HuH-7.5 (cell line): ENCODE measurements at regions not wholly inside any gene's neighbourhood (a gene's known extent, or its start where the extent isn't known, plus 50 kb on each side); places are given as distances from the start of the nearest gene placed in this dataset.

Experiments
- DNase-seq: peaks from one replicate; pipeline ENCODE4 v3.0.0; 2011; ENCODE audit warnings: low spot score

DNA sequence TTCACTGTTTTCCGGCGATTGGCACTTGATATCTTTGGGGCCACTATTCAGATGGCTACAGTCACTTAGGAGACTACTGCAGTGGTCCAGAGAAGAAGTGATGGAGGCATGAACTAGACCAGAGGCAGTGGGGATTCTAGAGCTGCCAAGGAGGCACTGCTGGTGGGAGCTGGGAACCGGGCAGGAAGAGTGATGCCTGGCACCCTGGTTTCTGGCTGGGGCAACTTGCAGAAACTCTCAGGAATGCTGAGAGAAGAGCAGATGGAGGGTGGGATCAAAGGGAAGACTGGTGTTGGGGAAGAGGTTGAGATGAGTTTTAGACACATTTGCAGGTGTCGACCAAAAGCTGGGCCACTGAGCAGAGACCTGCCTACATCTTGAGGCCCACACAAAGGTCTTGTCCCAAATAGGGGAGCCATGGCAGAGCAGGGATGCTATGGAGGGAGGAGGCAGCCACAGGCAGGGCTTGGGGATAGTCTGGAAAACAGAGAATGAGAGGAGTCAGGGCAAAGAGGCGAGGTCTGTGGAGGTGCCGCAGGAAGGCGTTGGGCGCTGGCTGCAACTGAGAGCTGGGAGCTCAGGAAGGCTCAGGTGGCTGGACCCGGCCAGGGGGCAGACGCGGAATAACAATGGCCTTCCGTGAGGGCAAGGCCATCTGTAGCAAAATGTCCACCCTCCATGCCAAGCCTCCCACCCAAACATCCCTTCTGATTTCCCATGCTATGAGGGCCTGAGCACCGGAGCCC is 118.9 kb downstream of the TOMM20 start:
- DNase-seq, result no peak

DNA sequence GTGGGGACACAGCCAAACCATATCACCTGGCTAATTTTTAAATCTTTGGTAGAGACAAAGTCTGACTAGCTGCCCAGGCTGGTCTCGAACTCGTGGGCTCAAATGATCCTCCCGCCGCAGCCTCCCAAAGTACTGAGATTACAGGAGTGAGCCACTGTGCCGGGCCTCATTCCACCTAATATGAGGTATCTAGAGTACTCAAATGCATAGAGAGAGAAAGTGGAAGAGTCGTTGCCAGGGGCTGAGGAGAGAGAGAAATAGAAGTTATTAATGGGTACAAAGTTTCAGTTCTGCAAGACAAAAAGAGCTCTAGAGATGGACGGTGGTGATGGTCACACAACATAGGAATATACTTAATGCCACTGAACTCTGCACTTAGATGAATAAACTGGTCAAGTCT is 119.6 kb downstream of the TOMM20 start:
- DNase-seq, result no peak

DNA sequence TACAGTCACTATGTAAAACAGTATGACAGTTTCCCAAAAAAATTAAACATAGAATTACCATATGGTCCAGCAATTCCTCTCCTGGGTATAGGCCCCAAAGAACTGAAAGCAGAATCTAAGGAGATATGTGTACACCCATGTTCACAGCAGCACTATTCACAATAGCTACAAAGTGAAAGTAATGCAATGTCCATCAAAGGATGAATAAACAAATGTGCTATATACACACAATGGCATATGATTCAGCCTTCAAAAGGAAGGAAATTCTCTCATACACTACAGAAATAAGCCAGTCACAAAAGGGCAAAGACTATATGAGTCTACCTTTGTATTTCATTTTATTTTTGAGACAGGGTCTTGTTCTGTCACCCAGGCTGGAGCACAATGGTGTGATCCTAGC is 120.4 kb downstream of the TOMM20 start:
- DNase-seq, result no peak

DNA sequence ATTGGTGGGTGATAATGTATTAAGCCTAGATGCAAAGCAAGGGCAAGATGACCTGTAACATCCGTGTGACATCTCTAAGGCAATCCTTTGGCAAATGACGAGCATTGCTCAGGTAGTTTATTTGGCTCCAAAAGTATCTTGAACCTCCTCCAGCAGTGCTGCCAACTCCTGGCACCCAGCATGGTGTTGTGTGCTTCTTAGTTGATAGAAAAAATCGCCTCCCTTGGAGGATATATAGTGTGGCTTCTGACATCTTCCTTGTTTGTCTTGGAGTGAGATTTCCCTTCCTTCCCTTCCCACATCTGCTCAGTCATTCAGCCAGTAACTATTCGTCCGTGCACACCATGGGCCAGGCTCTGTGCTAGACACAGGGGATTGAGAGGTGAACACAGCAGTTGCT is 121.8 kb downstream of the TOMM20 start:
- DNase-seq, result no peak

DNA sequence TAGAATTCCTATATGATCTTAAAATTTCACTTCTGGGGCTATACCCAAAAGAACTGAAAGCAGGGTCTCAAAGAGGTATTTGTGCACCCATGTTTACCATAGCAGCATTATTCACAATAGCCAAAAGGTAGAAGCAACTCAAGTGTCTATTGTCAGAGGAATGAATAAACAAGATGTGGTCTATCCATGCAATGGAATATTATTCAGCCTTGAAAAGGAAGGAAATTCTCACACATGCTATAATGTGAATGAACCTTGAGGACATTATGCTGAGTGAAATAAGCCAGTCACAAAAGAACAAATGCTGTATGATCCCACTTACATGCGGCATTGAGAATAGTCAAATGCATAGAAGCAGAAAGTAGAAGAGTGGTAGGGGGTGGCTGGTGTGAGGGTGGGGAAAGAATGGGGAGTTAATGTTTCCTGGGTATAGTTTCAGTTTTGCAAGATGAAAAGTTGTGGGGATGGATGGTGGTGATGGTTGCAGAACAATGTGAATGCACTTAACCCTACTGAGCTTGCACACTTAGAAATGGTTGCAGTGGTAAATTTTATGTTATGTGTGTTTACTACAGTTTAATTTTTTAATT is 122.4 kb downstream of the TOMM20 start:
- DNase-seq, result no peak

DNA sequence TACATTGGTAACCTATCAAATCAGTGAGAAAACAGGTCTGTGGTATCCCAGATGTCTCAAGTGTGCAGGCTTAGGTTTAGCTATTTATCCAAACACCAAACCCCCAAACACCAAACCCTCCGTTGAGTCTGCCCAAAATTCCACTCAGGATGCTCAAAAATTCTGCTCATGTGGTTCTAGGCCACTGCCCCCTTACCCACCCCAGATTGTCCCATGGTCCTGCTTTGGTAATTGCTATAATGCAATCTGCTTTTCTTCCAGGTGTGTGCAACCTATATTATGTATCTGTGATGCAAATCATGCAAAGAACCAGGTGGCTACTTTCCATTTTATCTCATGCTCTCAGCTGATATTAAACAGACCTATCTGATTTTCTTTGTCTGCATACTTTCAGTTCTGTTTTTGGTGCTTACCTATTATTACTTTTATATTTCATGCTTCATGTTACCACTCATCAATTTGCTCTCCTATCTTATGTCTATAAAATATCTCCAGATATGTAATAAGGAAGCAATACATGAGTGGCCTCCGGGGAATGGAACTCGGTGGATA is 123.7 kb downstream of the TOMM20 start:
- DNase-seq, result no peak

DNA sequence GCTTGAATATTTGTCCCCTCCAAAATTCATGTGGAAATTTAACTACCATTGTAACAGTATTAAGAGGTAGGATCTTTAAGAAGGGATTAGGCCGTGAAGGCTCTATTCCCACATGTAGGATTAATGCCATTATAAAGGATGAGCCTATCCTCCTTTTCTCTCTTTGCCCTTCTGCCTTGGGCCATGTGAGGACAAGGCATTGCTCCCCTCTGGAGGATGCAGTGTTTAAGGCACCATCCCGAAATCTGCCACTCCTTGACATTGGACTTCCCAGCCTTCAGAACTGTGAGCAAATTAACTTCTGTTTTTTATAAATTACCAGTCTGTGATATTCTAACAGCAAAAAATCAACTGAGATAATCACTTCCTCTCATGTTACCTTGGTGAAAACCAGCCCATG is 124.4 kb downstream of the TOMM20 start:
- no peak for DNase-seq

DNA sequence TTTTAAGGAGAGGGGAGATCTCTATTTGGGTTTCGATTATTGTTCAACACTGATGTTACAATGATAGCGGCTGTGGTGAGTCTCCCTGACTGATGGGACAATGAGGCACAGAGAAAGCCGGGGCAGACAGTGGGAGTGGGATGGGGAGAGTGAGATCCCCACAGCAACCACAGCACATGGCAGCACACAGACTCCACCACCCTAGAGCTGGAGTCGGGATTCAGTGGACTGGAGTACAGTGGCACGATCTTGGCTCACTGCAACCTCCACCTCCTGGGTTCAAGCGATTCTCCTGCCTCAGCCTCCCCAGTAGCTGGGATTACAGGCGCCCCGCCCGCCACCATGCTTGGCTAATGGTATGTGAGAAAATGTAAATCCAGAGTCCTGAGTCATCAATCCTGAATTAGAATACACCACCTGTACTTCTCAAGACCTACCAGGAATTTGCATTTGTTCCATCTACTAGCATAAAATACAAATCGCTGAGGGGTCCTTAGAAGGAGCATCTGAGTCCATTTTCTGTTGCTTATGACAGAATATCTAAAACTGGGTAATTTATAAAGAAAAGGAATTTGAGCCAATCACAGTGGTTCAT is 125.8 kb downstream of the TOMM20 start:
- no peak for DNase-seq

DNA sequence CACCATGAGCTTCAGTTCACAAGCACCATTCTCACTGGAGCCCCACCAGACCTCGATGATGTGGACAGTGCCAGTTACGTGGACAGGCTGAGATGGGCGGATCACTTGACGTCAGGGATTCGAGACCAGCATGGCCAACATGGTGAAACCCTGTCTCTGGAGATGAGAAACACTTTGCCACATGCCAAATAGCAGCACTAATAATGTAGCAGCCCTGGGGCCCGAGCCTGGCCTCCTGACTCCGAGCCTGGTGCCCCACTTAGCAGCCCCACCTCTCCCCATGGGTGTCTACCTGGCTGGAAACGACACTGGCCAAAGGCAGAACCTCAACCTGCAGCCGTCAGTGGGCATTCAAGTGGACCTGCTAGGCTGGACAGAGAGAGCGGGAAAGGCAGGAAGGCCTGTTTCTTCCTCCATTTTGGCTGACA is 129.1 kb downstream of the TOMM20 start:
- DNase-seq, result no peak

DNA sequence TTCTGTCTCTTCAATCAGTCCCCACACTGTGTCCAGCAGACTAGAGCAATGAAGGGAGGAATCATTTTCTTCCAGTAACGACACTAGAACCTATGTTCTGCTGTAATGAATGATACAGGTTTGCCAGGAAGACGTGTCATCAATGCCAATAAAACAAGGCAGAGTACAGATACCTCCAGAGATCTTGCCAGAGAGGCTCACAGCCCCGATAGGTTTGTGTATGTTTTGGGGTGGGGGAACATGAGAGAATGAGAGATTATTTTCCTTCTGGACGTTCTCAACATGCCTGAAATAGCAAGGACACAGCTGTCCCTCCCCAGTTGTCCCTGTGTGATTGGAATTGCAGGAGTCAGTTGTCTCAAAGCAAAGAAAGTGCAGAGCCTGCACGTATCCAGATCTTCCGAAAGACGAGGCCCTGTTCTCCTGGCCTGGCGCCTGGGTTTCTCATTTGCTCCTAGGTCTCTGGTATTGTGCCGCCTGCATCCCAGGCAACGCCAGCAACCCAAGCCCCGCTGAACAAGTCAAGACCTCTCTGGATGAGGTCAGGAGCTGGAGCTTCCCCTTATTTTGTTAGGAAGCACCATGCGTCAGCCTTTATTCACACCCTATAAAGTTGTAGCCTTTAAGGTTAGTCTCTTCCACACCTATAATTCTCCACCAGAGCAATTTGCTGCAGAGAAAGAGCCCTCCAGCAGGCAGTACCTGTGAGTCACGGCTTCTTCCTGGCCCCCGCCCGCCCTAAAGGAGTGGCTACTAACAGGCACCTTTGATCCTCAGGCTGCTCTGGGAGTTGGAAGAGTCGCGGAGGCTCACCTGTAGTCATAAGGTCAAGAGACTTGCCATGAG is 130.5 kb downstream of the TOMM20 start:
- DNase-seq, result no peak

DNA sequence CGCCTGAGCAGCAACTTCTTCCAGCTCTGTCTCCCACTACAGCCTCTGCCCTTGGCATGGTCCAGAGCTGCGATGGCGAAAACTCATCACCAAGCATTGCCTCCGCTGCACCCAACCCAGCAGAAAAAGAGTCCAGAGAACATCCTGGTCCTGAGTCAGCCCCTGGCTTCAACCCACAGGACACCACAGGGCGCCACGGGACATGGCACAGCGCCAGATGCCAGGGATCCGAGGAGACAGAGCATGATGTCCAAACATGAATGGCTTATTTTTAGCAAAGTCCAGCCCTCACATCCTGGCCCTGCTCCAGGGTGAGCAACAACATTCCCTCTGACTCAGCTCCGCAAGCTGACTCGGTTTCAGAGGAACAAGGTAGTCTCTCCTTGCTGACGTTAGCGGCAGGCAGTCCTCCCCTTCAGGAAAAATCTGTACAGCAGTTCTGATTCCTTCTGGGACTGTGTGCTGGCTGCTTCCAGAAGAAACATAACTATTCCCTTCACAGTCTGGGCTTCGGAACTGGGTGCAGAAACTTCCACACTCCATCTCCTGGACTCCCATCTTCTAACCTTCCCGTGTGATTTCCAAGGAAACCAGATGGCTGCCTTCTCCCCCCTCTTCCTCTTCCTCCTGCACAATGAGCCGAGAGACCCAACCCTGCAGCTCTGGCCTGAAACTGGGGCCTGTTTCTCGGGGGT is 131.3 kb downstream of the TOMM20 start:
- DNase-seq, result no peak

DNA sequence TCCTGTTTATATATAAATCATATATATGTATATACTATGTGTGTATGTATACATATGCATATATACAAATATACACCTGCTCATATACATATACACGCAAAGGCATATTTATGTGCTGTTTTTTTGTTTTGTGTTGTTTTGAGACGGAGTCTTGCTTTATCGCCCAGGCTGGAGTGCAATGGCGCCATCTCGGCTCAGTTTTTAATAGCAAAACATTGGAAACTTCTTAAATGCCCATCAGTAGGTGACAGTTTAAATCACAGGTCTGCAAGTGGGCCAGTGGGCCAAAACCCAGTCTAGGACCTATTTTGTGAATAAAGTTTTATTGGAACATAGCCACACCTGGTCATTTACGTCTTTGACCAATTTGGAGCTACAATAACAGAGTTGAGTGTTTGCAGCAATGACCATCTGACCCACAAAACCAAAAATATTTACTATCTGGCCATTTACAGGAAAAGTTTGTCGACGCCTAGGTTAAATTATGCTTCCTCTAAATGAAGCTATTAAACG is 132.3 kb downstream of the TOMM20 start:
- DNase-seq, result no peak

DNA sequence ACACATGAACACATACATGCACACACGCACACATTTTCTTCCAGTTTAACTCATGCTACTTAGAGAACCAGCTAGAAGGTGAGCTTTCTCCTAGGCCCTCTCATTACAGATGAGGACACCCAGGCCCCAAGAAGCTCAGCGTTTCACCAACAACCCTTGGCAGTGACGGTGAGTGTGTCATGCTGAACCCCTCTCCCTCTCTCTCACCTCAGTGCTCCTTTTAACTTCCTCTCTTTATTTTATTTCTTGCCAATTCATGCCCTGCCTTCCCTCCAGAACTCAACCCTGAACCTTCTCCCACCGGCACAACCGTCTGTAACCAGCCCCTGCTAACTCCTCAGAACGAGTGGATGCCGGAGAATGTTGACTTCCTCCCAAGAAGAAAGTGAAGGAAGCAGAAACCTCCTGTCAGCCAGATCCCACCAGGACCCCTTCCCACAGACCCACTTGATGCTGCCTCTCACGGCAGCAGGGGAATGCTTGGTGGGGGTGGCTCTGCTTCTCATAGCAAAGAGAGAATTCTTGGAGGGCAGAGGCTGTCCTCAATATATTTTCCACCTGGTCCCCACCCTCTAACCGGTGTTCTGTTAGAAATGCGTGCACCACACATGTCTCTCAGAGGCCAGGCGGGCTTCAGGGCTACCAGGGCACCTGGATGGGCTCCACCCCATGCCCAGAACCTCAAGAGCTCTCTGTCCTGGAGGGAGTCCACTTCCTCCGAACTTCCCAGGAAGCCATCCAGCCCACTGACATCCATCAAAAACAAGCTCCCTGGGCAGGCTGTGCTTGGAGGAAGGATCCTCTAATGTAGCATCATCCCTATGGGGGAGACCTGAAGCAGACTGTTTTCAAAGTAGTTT is 134.0 kb downstream of the TOMM20 start:
- DNase-seq, result no peak

DNA sequence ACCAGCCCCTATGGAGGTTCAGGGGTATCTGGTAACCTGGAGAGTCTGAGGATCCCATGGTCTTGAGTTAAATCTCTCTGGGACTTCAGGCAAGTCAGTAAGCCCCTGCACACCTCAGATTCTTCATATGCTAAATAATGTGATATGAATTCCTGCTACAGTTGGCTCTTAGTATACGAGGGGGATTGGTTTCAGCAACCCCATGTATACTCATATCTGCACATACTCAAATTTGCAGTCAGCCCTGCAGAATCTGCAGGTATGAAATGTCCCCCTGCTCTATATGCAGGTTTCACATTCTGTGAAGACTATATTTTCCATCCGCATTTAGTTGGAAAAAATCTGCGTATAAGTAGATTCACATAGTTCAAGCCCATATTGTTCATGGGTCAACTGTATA is 136.6 kb downstream of the TOMM20 start:
- DNase-seq, result no peak

DNA sequence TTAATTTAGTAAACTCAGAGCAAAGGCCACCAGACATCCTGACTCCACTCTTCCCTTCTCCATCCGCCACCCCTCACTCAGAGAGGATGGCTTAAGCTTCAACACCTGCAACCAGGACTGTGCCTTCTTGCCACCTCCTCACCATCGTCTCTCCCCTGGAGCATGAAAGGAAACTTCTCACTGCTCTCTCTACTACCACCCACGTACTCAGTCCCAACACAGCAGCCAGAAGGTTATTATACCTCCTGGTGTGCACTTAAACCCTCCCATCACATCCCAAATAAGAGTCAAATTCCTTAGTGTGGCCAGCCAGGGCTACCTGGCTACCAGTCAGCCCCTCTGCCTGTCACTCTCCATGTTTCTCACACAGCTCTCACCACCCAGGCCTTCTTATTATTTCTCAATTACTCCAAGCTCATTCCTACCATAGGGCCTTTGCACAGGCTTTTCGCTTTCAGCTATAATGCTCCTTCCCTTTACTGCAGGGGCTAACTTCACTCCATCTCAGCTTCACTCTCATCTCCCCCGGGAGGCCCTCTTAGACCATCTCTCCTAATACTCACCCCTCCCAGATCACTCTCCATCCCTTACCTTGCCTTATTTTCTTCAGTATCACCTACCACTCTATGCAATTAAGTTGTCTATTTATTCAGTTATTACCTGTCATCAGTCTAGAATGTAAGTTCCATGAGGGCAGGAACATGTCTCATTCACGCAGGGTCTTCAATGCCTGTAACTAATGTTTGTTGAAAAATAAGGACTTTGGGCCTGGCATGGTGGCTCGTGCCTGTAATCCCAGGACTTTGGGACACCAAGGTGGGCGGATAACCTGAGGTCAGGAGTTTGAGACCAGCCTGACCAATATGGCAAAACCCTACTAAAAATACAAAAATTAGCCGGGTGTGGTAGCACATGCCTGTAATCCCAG is 137.5 kb downstream of the TOMM20 start:
- no peak for DNase-seq

DNA sequence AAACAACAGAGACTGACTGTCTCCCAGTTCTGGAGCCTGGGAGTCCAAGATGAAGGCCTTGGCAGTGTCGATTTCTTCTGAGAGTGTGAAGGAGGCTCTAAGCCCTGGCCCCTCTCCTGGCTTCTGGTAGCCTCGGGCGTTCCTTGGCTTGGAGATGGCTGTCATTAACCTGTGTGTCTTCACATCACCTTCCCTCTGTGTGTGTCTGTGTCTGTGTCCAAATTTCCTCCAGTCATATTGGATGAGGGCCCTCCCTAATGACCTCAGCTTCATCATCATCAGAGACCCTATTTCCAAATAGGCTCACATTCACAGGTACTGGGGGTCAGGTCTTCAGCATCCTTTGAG is 138.3 kb downstream of the TOMM20 start:
- DNase-seq, result no peak

DNA sequence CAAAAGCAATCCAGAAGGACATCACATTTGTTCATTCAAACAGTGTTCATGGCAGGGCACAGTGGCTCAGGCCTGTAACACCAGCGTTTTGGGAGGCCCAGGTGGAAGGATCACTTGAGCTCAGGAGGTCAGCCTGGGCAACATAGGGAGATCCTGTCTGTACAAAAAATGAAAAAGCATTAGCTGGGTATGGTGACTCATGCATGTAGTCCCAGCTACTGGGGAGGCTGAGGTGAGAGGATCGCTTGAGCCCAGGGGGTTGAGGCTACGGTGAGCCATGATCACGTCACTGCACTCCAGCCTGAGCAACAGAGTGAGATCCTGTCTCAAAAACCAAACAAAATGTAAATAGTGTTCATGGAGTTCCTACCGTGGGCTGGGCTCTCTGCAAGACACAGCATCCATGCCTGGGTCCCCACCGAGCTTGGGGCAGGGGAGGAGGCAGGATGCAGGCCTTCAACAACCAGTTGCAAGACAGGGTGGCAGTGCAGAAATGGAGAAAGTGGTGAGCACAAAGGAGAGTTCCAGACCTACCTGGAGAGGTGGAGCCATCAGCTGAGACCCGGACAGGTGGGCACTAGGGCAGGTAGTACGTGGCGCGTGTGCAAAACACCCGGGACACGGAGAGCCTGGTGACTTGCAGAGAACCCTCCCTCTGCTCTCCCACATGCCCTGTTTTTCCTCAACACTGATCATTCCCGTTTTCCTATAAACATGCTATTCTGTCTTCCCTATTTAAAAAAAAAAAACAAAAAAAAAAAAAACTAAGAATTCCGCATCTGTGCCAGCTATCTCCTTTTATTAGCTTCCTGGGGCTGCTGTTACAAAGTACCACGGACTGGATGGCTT is 138.9 kb downstream of the TOMM20 start:
- no peak for DNase-seq

DNA sequence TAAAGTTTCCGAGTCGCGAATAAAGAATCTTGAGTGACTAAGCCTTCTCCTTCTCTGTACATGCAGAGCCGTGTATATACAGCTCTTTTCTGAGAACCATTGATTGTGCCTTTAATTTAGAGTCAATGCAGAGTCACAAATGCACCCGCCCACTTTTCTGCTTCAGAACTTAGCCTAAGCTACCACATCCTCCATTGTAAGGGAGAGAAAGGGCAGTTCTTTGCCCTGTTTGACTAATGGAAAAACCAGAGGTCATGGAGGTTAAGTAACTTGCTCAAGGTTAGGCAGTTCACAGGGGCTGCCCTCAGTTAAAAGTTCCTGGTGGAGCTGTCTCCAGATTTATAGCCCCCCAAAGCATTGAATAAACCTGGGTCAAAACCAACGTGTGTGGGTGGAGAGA is 139.6 kb downstream of the TOMM20 start:
- no peak for DNase-seq

DNA sequence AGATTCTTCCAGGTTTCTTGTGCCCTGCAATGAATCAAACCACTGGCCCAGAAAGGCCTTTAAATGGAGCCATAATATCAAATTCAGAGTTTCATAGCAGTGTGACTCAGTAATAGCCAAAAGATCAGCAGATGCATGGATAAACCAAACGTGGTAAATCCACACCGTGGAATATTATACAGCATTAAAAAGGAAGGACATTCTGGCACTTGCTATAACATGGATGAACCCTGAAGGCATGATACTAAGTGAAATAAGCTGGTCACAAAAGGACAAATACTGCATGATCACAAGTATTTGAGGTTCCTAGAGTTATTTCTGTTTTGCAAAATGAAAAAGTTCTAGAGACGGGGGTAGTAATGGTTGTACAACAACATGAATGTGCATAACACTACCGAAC is 140.1 kb downstream of the TOMM20 start:
- DNase-seq, result no peak
